ENCODE measurements at regions not wholly inside any gene's neighbourhood (a gene's known extent, or its start where the extent isn't known, plus 50 kb on each side); places are given as distances from the start of the nearest gene placed in this dataset.

DNA sequence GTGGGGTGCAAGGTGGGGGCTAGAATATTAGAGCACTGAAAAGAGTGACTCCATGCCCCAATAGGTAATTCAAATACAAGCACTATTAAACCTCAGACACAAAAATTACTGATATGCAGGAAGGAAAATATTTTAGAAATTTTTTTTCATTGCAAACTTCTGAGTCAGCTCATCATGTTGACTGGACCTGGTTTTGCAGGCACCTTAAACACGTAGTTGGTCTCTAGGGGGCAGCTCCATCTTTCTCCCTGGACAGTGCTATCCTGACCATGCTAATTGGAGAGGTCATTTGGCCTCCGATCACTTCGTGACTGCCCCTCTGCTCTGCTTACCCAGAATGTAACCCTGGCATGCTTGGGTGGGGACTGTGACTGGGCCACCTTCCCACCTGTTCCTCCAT, 368.4 kb upstream of the MKI67 start:
- no peak for TF ChIP-seq POLR2A (IDR thresholded peaks at IDR 0.05)
- TF ChIP-seq, protein P1, sequence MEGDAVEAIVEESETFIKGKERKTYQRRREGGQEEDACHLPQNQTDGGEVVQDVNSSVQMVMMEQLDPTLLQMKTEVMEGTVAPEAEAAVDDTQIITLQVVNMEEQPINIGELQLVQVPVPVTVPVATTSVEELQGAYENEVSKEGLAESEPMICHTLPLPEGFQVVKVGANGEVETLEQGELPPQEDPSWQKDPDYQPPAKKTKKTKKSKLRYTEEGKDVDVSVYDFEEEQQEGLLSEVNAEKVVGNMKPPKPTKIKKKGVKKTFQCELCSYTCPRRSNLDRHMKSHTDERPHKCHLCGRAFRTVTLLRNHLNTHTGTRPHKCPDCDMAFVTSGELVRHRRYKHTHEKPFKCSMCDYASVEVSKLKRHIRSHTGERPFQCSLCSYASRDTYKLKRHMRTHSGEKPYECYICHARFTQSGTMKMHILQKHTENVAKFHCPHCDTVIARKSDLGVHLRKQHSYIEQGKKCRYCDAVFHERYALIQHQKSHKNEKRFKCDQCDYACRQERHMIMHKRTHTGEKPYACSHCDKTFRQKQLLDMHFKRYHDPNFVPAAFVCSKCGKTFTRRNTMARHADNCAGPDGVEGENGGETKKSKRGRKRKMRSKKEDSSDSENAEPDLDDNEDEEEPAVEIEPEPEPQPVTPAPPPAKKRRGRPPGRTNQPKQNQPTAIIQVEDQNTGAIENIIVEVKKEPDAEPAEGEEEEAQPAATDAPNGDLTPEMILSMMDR (IDR thresholded peaks at IDR 0.05), result no peak
